IPS DF 4.7 (cell line): ENCODE measurements at regions not wholly inside any gene's neighbourhood (a gene's known extent, or its start where the extent isn't known, plus 50 kb on each side); places are given as distances from the start of the nearest gene placed in this dataset.

ENCODE experiments used
- DNase-seq: peaks from one replicate; pipeline ENCODE4 v3.0.0-alpha.2; 2013; ENCODE audit warnings: low spot score; ENCODE audit errors: extremely low read depth

GRCh38 chr5:154107010-154107409 lies 68.2 kb downstream of the MFAP3 start:
- no peak for DNase-seq

GRCh38 chr5:154107756-154108155 lies 69.0 kb downstream of the MFAP3 start:
- peak; percentile 87 for DNase-seq

GRCh38 chr5:154109416-154110106 lies 70.8 kb downstream of the MFAP3 start:
- no peak for DNase-seq

GRCh38 chr5:154110107-154110453 lies 71.3 kb downstream of the MFAP3 start:
- no peak for DNase-seq

GRCh38 chr5:154110716-154111115 lies 71.9 kb downstream of the MFAP3 start:
- DNase-seq, result no peak

GRCh38 chr5:154111214-154111613 lies 72.4 kb downstream of the MFAP3 start:
- no peak for DNase-seq

- DNase-seq, result no peak
Observed at GRCh38 chr5:154112255-154112654, 73.5 kb downstream of the MFAP3 start.

GRCh38 chr5:154115291-154115690 lies 75.2 kb upstream of the GALNT10 start:
- no peak for DNase-seq

GRCh38 chr5:154117050-154117449 lies 73.5 kb upstream of the GALNT10 start:
- DNase-seq, result no peak

GRCh38 chr5:154117930-154118329 lies 72.6 kb upstream of the GALNT10 start:
- no peak for DNase-seq

- DNase-seq, result no peak
Observed at GRCh38 chr5:154118385-154118784, 72.1 kb upstream of the GALNT10 start.

- no peak for DNase-seq
Observed at GRCh38 chr5:154118893-154119336, 71.6 kb upstream of the GALNT10 start.

- no peak for DNase-seq
Observed at GRCh38 chr5:154129013-154129412, 61.5 kb upstream of the GALNT10 start.

- DNase-seq, result no peak
Observed at GRCh38 chr5:154129921-154130320, 60.6 kb upstream of the GALNT10 start.

GRCh38 chr5:154131817-154132216 lies 58.7 kb upstream of the GALNT10 start:
- DNase-seq, result no peak

- DNase-seq, result no peak
Observed at GRCh38 chr5:154132718-154133307, 57.7 kb upstream of the GALNT10 start.

GRCh38 chr5:154133591-154133990 lies 56.9 kb upstream of the GALNT10 start:
- DNase-seq, result no peak

- no peak for DNase-seq
Observed at GRCh38 chr5:154134499-154134898, 56.0 kb upstream of the GALNT10 start.

GRCh38 chr5:154135125-154135817 lies 55.3 kb upstream of the GALNT10 start:
- no peak for DNase-seq

GRCh38 chr5:154136141-154136540 lies 54.4 kb upstream of the GALNT10 start:
- DNase-seq, result no peak

- no peak for DNase-seq
Observed at GRCh38 chr5:154138701-154139100, 51.8 kb upstream of the GALNT10 start.

GRCh38 chr5:154140381-154140780 lies 50.2 kb upstream of the GALNT10 start:
- no peak for DNase-seq
